OCI-LY3 (cell line): ENCODE measurements at regions not wholly inside any gene's neighbourhood (a gene's known extent, or its start where the extent isn't known, plus 50 kb on each side); places are given as distances from the start of the nearest gene placed in this dataset.
"Not testable (repeated sequence)": the region's sequence is repeated elsewhere in the genome, so short reads cannot be mapped to it uniquely, and the experiment has no call there.

Source experiments
- H2AFZ ChIP-seq: fragments of 200-600, 300-600 bp; shearing (Covaris generic); 2 replicates; pipeline ENCODE4 v1.6.0; 2014; ENCODE audit warnings: antibody characterized with exemption, low read depth, low read length
- H3K27ac ChIP-seq: fragments of 200-600, 300-600 bp; sonication (generic); 2 replicates; pipeline ENCODE4 v1.5.1; 2014; ENCODE audit warnings: mild to moderate bottlenecking, low read length, moderate library complexity, mixed read lengths
- H3K27me3 ChIP-seq: fragments of 200-600, 300-600 bp; sonication (generic); 2 replicates; pipeline ENCODE4 v1.6.1; 2014; ENCODE audit warnings: low read depth, low read length, mixed read lengths
- H3K36me3 ChIP-seq: fragments of 200-600, 300-600 bp; sonication (generic); replicated peaks from 2 replicates; pipeline ENCODE3; 2014; ENCODE audit warnings: low read depth, low read length, mixed read lengths
- H3K4me1 ChIP-seq: fragments of 300-600, 200-600 bp; sonication (generic); 2 replicates; pipeline ENCODE4 v1.6.1; 2014; ENCODE audit warnings: low read length, mixed read lengths
- H3K4me2 ChIP-seq: fragments of 200-600, 300-600 bp; sonication (generic); 2 replicates; pipeline ENCODE4 v1.6.1; 2014; ENCODE audit warnings: low read length, mixed read lengths
- H3K4me3 ChIP-seq: fragments of 300-600, 200-600 bp; sonication (generic); 2 replicates; pipeline ENCODE4 v1.5.1; 2014; ENCODE audit warnings: antibody characterized with exemption, mild to moderate bottlenecking, low read length, moderate library complexity
- H3K79me2 ChIP-seq: fragments of 300-600, 200-600 bp; shearing (Covaris generic); 2 replicates; pipeline ENCODE4 v1.6.1; 2014; ENCODE audit warnings: mild to moderate bottlenecking, low read length, mixed read lengths
- H3K9ac ChIP-seq: fragments of 300-600, 200-600 bp; shearing (Covaris generic); 2 replicates; pipeline ENCODE4 v1.6.0; 2014; ENCODE audit warnings: mild to moderate bottlenecking, low read length, moderate library complexity
- H3K9me3 ChIP-seq: fragments of 200-600, 300-600 bp; shearing (Covaris generic); 2 replicates; pipeline ENCODE4 v1.6.1; 2014; ENCODE audit warnings: low read length, mixed read lengths; ENCODE audit not compliant: insufficient read depth
- H4K20me1 ChIP-seq: fragments of 200-600, 300-600 bp; sonication (generic); 2 replicates; pipeline ENCODE4 v1.6.1; 2016; ENCODE audit warnings: low read length, mixed read lengths; ENCODE audit not compliant: insufficient read depth
- TF ChIP-seq, protein P1 (sequence below): fragments of 200-600, 300-600 bp; sonication (generic); IDR thresholded peaks from 2 replicates; pipeline ENCODE4 v1.5.1; 2014; ENCODE audit warnings: antibody characterized with exemption, low read length, low read depth

DNA sequence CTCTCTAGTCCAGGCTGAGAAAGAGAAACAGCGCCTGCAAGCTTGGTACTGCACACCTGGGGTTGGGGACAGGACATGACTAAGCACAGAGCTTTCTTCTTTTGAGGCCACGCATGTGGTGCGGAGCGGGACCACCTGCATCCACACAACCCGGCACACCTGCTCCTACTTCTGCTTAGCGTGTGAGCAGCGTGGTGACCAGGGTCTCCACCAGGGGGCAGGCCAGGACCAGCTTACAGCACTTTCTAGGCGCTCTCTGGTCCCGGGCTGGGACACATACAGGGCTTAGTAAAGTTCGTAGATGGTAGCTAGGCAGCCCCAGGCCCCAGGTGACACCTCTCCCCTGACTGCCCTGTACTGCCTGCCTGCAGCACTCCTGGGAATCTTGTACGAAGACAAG is 89.7 kb upstream of the HMX1 start:
- H3K36me3 ChIP-seq, H3K4me2 ChIP-seq, H3K4me1 ChIP-seq, H2AFZ ChIP-seq, H3K4me3 ChIP-seq, H4K20me1 ChIP-seq, H3K9ac ChIP-seq, H3K9me3 ChIP-seq, H3K27ac ChIP-seq, H3K79me2 ChIP-seq, H3K27me3 ChIP-seq: not testable (repeated sequence)
- TF ChIP-seq, protein P1, sequence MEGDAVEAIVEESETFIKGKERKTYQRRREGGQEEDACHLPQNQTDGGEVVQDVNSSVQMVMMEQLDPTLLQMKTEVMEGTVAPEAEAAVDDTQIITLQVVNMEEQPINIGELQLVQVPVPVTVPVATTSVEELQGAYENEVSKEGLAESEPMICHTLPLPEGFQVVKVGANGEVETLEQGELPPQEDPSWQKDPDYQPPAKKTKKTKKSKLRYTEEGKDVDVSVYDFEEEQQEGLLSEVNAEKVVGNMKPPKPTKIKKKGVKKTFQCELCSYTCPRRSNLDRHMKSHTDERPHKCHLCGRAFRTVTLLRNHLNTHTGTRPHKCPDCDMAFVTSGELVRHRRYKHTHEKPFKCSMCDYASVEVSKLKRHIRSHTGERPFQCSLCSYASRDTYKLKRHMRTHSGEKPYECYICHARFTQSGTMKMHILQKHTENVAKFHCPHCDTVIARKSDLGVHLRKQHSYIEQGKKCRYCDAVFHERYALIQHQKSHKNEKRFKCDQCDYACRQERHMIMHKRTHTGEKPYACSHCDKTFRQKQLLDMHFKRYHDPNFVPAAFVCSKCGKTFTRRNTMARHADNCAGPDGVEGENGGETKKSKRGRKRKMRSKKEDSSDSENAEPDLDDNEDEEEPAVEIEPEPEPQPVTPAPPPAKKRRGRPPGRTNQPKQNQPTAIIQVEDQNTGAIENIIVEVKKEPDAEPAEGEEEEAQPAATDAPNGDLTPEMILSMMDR = peak; percentile 52

DNA sequence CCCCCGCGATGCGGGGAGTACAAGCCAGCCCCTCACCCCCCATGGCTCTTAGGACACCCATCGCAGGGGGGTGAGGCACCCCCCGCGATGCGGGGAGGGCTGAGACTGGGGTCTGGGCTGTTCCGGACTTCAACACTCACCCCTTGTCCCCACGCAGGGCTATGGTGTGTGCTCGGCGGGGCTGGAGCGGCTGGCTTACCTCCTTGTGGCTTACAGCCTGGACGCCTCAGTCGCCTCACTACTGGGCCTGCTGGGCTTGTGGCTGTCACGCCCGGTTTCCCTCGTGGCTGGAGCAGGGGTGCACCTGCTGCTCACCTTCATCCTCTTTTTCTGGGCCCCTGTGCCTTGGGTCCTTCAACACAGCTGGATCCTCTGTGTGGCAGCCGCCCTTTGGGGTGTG is 87.8 kb upstream of the HMX1 start:
- not testable (repeated sequence) for H2AFZ ChIP-seq, H3K4me2 ChIP-seq, H3K36me3 ChIP-seq, H3K9me3 ChIP-seq, H3K4me3 ChIP-seq, H3K4me1 ChIP-seq, H3K9ac ChIP-seq, H3K27me3 ChIP-seq, H3K79me2 ChIP-seq, H3K27ac ChIP-seq, H4K20me1 ChIP-seq

DNA sequence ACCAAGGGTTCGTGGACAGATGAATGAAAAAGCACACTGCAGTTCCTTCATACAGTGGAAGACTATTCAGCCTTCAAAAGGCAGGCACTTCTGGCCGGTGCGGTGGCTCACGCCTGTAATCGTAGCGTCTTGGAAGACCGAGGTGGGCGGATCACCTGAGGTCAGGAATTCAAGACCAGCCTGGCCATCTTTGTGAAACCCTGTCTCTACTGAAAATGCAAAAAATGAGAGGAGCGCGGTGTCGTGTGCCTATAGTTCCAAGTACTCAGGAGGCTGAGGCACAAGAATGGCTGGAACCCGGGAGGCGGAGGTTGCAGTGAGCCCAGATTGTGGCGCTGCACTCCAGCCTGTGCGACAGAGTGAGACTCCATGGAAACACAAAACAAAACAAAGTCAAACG is 82.4 kb upstream of the HMX1 start:
- not testable (repeated sequence) for H3K9me3 ChIP-seq, H3K27ac ChIP-seq, H4K20me1 ChIP-seq, H3K4me3 ChIP-seq, H3K36me3 ChIP-seq, H3K4me1 ChIP-seq, H3K79me2 ChIP-seq, H3K27me3 ChIP-seq, H2AFZ ChIP-seq, H3K4me2 ChIP-seq, H3K9ac ChIP-seq

DNA sequence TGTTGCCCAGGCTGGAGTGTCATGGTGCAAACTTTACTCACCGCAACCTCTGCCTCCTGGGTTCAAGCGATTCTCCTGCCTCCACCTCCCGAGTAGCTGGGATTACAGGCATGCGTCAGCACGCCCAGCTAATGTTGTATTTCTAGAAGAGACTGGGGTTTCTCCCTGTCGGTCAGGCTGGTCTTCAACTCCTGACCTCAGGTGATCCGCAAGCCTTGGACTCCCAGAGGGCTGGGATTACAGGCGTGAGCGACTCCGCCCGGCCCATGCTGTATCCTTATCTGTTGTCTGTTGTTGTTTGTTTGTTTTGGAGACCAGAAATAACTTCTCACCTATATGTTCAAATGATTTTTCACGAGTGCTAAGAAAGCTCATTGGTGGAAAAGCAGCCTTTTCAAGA is 81.2 kb upstream of the HMX1 start:
- not testable (repeated sequence) for H3K9ac ChIP-seq, H4K20me1 ChIP-seq, H3K9me3 ChIP-seq, H3K27ac ChIP-seq, H3K4me2 ChIP-seq, H3K4me1 ChIP-seq, H3K27me3 ChIP-seq, H3K4me3 ChIP-seq, H3K36me3 ChIP-seq, H3K79me2 ChIP-seq, H2AFZ ChIP-seq

DNA sequence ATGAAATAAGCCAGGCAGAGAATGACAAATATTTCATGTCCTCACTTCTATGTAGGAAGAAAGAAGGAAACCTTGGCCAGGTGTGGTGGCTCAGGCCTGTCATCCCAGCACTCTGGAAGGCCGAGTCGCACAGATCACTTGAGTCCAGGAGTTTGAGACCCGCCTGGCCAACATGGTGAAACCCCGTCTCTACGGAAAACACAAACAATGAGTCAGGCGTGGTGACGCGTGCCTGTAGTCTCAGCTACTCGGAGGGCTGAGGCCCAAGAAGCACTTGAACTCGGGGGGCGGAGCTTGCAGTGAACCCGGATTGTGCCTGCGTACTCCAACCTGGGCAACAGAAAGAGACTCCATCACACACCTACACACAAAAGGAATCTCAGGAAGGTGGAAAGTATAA is 80.5 kb upstream of the HMX1 start:
- H2AFZ ChIP-seq, H3K27me3 ChIP-seq, H3K79me2 ChIP-seq, H3K27ac ChIP-seq, H3K4me3 ChIP-seq, H3K9ac ChIP-seq, H3K36me3 ChIP-seq, H3K9me3 ChIP-seq, H4K20me1 ChIP-seq, H3K4me1 ChIP-seq, H3K4me2 ChIP-seq: not testable (repeated sequence)

DNA sequence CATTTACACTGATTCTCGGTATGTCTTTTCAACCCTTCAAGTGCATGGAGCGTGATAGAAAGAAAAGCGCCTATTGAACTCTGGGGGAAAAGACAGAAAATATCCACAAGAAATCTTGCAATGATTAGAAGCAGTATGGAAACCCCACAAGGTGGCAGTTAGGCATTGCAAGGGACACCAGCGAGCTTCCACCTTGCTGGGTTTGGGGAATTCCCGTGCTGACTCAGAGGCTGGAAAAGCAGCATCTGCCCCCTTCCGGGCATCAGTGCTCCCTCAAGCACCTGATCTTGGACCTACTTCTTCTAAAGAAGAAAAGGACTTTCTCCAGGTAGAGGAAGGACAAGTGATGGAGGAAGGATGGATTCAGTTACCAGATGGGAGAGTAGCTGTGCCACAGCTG is 73.9 kb upstream of the HMX1 start:
- not testable (repeated sequence) for H3K79me2 ChIP-seq, H3K27me3 ChIP-seq, H3K4me1 ChIP-seq, H3K4me3 ChIP-seq, H4K20me1 ChIP-seq, H3K9ac ChIP-seq, H2AFZ ChIP-seq, H3K9me3 ChIP-seq, H3K27ac ChIP-seq, H3K4me2 ChIP-seq, H3K36me3 ChIP-seq

DNA sequence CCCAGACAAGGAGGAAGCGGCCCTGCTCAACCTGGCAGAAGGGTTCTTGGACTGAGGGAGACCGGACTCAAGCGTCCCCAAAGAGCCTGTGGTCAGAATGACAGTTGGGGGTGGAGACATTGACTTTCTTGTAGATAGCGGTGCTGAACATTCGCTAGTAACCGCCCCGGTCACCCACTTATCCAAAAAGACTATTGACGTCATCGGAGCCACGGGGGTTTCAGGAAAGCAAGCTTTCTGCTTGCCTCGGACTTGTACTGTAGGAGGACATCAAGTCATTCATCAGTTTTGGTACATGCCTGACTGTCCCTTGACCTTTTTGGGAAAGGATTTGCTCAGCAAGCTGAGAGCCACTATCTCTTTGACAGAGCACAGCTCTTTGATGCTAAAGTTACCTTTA is 71.7 kb upstream of the HMX1 start:
- H3K9ac ChIP-seq, H3K27me3 ChIP-seq, H3K4me3 ChIP-seq, H2AFZ ChIP-seq, H3K27ac ChIP-seq, H3K79me2 ChIP-seq, H4K20me1 ChIP-seq, H3K9me3 ChIP-seq, H3K4me1 ChIP-seq, H3K4me2 ChIP-seq, H3K36me3 ChIP-seq: not testable (repeated sequence)

DNA sequence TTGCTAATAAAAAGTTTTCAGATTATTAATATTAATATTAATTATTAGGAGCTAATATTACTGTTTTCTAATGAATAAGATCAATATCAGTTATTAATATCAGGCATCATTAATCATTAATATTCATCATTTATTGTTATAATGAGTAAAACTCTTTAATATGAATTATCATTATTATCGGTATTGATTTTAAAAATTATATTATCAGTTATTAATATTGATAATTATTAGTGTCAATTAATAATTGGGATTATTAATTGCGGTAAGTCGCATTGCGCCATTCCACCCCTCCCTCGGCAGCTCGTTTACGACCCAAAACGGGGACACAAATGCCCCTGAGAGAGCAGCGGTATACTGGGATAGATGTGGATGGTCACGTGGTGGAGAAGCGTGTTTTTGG is 70.4 kb upstream of the HMX1 start:
- H3K4me3 ChIP-seq, H3K79me2 ChIP-seq, H3K27me3 ChIP-seq, H2AFZ ChIP-seq, H3K36me3 ChIP-seq, H3K4me2 ChIP-seq, H4K20me1 ChIP-seq, H3K4me1 ChIP-seq, H3K9me3 ChIP-seq, H3K9ac ChIP-seq, H3K27ac ChIP-seq: not testable (repeated sequence)

DNA sequence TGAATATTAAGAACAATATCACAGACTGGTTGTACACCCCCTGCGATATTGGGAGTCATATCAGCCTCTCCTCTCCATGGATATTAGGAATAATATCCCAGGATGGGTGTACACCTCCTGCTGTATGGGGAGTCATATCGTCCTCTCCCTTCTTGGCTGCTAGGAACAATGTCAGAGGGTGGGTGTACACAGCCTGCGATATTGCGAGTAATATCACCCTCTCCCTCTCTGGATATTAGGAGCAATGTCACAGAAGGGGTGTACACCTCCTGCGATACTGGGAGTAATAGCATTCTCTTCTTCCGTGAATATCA is 69.8 kb upstream of the HMX1 start:
- not testable (repeated sequence) for H3K9ac ChIP-seq, H2AFZ ChIP-seq, H3K27me3 ChIP-seq, H3K79me2 ChIP-seq, H3K4me1 ChIP-seq, H3K36me3 ChIP-seq, H3K4me2 ChIP-seq, H3K27ac ChIP-seq, H4K20me1 ChIP-seq, H3K9me3 ChIP-seq, H3K4me3 ChIP-seq
